ENCODE measurements at regions not wholly inside any gene's neighbourhood (a gene's known extent, or its start where the extent isn't known, plus 50 kb on each side); places are given as distances from the start of the nearest gene placed in this dataset.

- no peak for TF ChIP-seq CTCF (IDR thresholded peaks at IDR 0.05 in 2 of 3, conservative IDR thresholded peaks at IDR 0.05 in 1 of 3; ENCODE audit: borderline replicate concordance in 1 of 3, insufficient read depth in 1 of 3, low read depth in 2 of 3, low read length in 2 of 3)
- TF ChIP-seq POLR2AphosphoS5 (IDR thresholded peaks at IDR 0.05; ENCODE audit: low read depth, low read length), result no peak
- TF ChIP-seq EZH2phosphoT487 (IDR thresholded peaks at IDR 0.05; ENCODE audit: borderline replicate concordance), result no peak
- no peak for TF ChIP-seq POLR2A (IDR thresholded peaks at IDR 0.05; ENCODE audit: borderline replicate concordance, extremely low read depth, insufficient read depth, insufficient read length)
- no peak for TF ChIP-seq ZNF274 (IDR thresholded peaks at IDR 0.05; ENCODE audit: low read depth, low read length)
- no peak for TF ChIP-seq FOSL1 (IDR thresholded peaks at IDR 0.05; ENCODE audit: low read depth)
- no peak for TF ChIP-seq MAX (IDR thresholded peaks at IDR 0.05)
- TF ChIP-seq TCF7L2 (IDR thresholded peaks at IDR 0.05; ENCODE audit: borderline replicate concordance, extremely low read depth, insufficient read depth, insufficient read length), result no peak
- TF ChIP-seq SRF (IDR thresholded peaks at IDR 0.05; ENCODE audit: low read depth), result no peak
- TF ChIP-seq EZH2 (IDR thresholded peaks at IDR 0.05), result no peak
- TF ChIP-seq REST (IDR thresholded peaks at IDR 0.05; ENCODE audit: low read depth), result no peak
- TF ChIP-seq YY1 (IDR thresholded peaks at IDR 0.05; ENCODE audit: extremely low read depth, insufficient replicate concordance, low read depth, low read length), result no peak
- no peak for TF ChIP-seq RAD21 (IDR thresholded peaks at IDR 0.05; ENCODE audit: low read depth)
- no peak for TF ChIP-seq EGR1 (IDR thresholded peaks at IDR 0.05; ENCODE audit: low read depth)
Observed at GRCh38 chr3:31461426-31461825, 71.3 kb upstream of the STT3B start.

Data from HCT116 (cell line).